DOHH2 (cell line): ENCODE measurements at regions not wholly inside any gene's neighbourhood (a gene's known extent, or its start where the extent isn't known, plus 50 kb on each side); places are given as distances from the start of the nearest gene placed in this dataset.

Source experiments
- EZH2phosphoT487 ChIP-seq: fragments of 200-600 bp; sonication (generic); IDR thresholded peaks from 2 replicates; pipeline ENCODE4 v1.6.1; 2017; ENCODE audit warnings: borderline replicate concordance, mild to moderate bottlenecking, antibody characterized with exemption, low read length, moderate library complexity, mixed read lengths
- TF ChIP-seq, protein P1 (sequence below): fragments of 200-600 bp; sonication (generic); IDR thresholded peaks from one replicate; pipeline ENCODE4 v1.5.1; 2014; ENCODE audit warnings: antibody characterized with exemption, mild to moderate bottlenecking, low read depth, low read length; ENCODE audit not compliant: poor library complexity, severe bottlenecking

- no peak for TF ChIP-seq EZH2phosphoT487
- TF ChIP-seq, protein P1, sequence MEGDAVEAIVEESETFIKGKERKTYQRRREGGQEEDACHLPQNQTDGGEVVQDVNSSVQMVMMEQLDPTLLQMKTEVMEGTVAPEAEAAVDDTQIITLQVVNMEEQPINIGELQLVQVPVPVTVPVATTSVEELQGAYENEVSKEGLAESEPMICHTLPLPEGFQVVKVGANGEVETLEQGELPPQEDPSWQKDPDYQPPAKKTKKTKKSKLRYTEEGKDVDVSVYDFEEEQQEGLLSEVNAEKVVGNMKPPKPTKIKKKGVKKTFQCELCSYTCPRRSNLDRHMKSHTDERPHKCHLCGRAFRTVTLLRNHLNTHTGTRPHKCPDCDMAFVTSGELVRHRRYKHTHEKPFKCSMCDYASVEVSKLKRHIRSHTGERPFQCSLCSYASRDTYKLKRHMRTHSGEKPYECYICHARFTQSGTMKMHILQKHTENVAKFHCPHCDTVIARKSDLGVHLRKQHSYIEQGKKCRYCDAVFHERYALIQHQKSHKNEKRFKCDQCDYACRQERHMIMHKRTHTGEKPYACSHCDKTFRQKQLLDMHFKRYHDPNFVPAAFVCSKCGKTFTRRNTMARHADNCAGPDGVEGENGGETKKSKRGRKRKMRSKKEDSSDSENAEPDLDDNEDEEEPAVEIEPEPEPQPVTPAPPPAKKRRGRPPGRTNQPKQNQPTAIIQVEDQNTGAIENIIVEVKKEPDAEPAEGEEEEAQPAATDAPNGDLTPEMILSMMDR: no peak
Observed at GRCh38 chr17:72477491-72477890, 356.7 kb downstream of the SOX9 start.
